Cardiac fibroblast (primary cell): ENCODE measurements at regions not wholly inside any gene's neighbourhood (a gene's known extent, or its start where the extent isn't known, plus 50 kb on each side); places are given as distances from the start of the nearest gene placed in this dataset.

ENCODE experiments used
- DNase-seq, 2 donors: peaks; one replicate each; pipeline versions ENCODE4 v3.0.0 to v3.0.0-alpha.2; 2010; ENCODE audit warnings: low read depth in 2 of 2
- H3K4me3 ChIP-seq, 2 donors: replicated peaks in 1 of 2; 1 replicate in 1 of 2; 2 replicates in 1 of 2; pipeline ENCODE4 v1.5.1; 2011; ENCODE audit warnings: low read depth in 2 of 2, low read length in 2 of 2, mild to moderate bottlenecking in 2 of 2, moderate library complexity in 1 of 2
- TF ChIP-seq, protein P1 (sequence below): IDR thresholded peaks from one replicate; pipeline ENCODE4 v1.5.1; 2011; ENCODE audit warnings: low read depth, mild to moderate bottlenecking, low read length, inconsistent platforms

DNA sequence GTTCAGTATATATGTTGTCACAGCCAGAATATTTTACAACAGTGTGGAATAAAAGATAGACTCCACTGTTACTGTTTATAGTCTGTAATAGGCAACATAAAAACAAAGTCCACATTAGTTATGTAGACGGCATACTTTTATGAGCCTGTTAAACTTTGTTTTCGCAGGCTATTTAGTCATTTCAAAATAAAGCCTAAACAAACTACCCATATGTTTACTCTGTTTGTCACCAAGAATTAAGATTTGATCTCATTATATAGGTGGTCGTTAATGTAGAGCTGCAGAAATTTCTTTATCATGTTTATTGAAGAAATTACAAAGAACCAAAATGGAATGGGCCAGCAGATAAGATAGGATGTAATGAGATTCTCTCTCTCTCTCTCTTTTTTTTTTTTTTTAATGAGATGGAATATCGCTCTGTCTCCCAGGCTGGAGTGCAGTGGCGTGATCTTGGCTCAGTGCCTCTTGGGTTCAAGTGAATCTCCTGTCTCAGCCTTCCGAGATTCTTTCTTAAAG, 943.8 kb upstream of the SOX9 start:
- H3K4me3 ChIP-seq = no peak overlapping the region
- no peak for DNase-seq
- TF ChIP-seq, protein P1, sequence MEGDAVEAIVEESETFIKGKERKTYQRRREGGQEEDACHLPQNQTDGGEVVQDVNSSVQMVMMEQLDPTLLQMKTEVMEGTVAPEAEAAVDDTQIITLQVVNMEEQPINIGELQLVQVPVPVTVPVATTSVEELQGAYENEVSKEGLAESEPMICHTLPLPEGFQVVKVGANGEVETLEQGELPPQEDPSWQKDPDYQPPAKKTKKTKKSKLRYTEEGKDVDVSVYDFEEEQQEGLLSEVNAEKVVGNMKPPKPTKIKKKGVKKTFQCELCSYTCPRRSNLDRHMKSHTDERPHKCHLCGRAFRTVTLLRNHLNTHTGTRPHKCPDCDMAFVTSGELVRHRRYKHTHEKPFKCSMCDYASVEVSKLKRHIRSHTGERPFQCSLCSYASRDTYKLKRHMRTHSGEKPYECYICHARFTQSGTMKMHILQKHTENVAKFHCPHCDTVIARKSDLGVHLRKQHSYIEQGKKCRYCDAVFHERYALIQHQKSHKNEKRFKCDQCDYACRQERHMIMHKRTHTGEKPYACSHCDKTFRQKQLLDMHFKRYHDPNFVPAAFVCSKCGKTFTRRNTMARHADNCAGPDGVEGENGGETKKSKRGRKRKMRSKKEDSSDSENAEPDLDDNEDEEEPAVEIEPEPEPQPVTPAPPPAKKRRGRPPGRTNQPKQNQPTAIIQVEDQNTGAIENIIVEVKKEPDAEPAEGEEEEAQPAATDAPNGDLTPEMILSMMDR = no peak

DNA sequence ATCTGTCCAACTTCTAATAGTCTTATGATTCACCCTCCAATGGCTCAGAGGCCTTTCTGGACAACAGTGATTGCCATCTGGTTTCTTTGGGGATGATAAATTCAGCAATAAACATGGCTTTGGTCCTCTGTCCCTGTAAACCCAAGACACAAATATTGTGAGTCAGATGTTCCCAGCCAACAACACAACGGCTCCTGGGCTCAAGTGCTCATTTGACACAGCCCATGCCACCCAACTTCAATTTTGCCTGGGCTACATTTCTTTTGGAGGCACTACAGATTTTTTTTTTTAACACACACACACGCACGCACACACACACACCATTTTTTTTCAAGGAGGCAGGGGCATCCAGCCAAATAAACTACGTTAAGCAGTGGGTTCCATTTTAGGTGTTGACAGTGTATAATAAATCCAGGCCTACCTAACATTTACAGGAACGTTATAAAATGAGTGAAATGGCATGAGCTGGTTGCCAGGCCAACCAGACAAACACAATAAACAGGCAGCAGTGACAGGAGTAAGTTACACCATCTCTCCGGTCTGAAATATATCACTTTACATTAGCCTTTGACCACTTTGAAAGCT, 939.9 kb upstream of the SOX9 start:
- TF ChIP-seq, protein P1 = no peak
- peak; percentile 9 to 47 for DNase-seq
- H3K4me3 ChIP-seq = no peak overlapping the region

DNA sequence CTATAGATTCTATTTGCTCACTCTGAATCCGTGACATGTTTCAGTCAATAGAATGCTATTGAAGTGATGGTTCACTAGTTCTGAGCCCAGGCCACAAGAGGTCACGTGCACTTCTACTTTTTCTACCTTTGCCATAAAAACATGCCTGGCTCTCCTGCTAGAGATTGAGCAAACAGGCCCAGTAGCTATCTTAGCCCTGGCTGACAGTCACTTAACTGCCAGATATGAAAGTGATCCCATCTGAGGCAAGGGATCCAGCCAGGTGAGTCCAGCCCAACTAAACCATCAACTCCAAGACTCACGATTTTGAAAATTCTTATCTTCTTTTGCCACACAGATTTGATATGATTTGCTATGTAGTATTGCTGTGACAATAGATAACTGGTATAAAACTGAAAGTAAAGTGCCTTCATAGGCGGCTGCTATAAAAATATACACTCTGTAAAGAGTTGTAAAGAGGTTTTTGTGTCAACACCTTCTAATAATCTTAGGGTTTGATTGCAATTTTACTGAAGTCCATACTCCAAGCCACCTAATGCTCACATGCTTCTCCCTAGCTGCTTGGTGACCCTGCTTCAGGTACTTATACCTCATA, 937.7 kb upstream of the SOX9 start:
- no peak for DNase-seq
- TF ChIP-seq, protein P1 = no peak

DNA sequence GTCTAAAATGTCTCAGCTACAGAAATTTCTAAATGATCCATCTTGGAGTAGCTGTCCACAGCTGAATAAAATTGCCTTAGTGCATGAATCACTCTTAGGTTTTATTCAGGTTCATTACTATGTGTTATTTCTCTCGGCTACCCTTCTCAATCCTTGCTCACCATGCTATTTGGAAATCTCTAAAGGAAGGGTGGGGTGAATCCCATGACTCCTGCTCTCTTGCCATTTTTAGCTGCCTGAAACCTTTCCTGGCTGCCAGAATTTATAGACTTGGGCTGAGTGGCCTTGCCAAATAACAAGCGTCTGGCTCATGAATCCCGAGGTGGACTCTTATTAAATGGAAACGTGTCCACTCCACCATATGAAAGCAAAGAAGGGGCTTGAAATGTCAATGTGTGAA, 936.1 kb upstream of the SOX9 start:
- no peak for DNase-seq
- TF ChIP-seq, protein P1 = no peak
- H3K4me3 ChIP-seq = no peak overlapping the region

More for the DNA sequence above, 937.7 kb upstream of the SOX9 start:
- no peak overlapping the region for H3K4me3 ChIP-seq

DNA sequence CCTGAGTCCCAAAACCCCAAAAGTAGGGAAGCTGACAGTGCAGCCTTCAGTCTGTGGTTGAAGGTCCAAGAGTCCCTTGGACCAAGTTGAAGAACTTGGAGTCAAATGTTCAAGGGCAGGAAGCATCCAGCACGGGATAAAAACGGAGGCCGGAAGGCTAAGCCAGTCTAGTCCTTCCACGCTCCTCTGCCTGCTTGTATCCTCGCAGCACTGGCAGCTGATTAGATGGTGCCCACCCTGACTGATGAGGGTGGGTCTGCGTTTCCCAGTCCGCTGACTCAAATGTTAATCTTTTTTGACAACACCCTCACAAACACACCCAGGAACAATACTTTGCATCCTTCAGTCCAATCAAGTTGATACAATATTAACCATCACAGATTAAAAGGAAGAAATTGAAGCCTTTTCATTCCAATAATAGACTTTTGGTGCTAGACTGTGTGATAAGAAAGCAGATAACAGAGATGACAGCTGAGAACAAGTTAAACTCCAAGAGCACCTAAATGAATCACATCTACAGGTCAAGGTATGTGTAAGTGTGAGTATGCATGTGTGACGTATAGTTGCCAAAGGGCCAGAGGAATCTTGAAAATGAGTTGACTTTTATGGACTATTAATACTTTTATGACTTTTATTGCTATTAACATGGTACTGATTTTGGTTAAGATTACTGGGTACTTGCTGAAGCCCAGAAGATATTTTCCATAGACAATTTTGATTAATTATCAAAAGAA, 933.5 kb upstream of the SOX9 start:
- no peak for DNase-seq
- TF ChIP-seq, protein P1 = no peak
- no peak overlapping the region for H3K4me3 ChIP-seq

DNA sequence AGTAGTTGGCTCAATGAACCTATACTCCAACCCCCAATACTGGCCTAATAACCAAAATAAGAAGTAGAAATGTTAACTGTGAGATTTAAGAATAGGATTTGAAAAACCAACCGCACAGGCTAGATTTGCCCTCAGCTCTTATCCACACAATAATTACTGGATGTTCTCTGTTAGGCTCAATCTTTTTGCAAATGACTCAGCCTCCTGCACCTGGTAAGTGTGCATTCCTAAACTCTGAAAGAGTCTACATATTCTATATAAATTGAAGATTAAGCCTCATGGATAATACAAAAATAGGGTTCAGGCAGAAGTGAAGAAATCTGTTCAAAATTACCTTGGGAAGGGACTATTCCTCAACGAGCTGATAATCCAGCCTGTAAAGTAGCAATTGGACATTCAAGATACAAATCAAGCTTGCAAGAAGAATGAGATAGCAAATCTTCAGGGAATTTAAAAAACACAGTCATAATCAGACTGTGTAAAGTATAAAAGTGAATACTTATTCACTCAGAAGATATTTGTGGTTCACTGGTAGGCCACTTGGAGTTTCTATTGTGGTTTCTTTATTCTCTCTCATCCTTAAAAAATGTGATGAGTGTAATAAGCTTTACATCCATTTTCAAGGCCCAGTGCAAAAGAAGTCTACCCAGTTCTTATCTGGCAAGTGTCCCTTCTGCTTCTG, 931.9 kb upstream of the SOX9 start:
- peak; percentile 69 to 80 for DNase-seq
- TF ChIP-seq, protein P1 = no peak
- no peak overlapping the region for H3K4me3 ChIP-seq
